ENCODE measurements at regions not wholly inside any gene's neighbourhood (a gene's known extent, or its start where the extent isn't known, plus 50 kb on each side); places are given as distances from the start of the nearest gene placed in this dataset.

- TF ChIP-seq, protein P1, sequence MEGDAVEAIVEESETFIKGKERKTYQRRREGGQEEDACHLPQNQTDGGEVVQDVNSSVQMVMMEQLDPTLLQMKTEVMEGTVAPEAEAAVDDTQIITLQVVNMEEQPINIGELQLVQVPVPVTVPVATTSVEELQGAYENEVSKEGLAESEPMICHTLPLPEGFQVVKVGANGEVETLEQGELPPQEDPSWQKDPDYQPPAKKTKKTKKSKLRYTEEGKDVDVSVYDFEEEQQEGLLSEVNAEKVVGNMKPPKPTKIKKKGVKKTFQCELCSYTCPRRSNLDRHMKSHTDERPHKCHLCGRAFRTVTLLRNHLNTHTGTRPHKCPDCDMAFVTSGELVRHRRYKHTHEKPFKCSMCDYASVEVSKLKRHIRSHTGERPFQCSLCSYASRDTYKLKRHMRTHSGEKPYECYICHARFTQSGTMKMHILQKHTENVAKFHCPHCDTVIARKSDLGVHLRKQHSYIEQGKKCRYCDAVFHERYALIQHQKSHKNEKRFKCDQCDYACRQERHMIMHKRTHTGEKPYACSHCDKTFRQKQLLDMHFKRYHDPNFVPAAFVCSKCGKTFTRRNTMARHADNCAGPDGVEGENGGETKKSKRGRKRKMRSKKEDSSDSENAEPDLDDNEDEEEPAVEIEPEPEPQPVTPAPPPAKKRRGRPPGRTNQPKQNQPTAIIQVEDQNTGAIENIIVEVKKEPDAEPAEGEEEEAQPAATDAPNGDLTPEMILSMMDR (IDR thresholded peaks at IDR 0.05; ENCODE audit: control insufficient read depth, extremely low read depth, insufficient read depth): no peak
- H3K4me3 ChIP-seq (ENCODE audit: low read depth, low read length): no peak overlapping the region
- DNase-seq (ENCODE audit: low read depth): no peak
Measured at GRCh38 chr2:59726228-59727120, 827.0 kb downstream of the BCL11A start.

GRCh38 chr2:59724746-59725145 is 828.7 kb downstream of the BCL11A start:
- TF ChIP-seq, protein P1 (IDR thresholded peaks at IDR 0.05; ENCODE audit: control insufficient read depth, extremely low read depth, insufficient read depth): no peak
- DNase-seq (ENCODE audit: low read depth): no peak
- no peak overlapping the region for H3K4me3 ChIP-seq (ENCODE audit: low read depth, low read length)

- TF ChIP-seq, protein P1 (IDR thresholded peaks at IDR 0.05; ENCODE audit: control insufficient read depth, extremely low read depth, insufficient read depth): no peak
- no peak for DNase-seq (ENCODE audit: low read depth)
- no peak overlapping the region for H3K4me3 ChIP-seq (ENCODE audit: low read depth, low read length)
Measured at GRCh38 chr2:59720296-59720866, 833.1 kb downstream of the BCL11A start.

- TF ChIP-seq, protein P1 (IDR thresholded peaks at IDR 0.05; ENCODE audit: control insufficient read depth, extremely low read depth, insufficient read depth): no peak
- no peak overlapping the region for H3K4me3 ChIP-seq (ENCODE audit: low read depth, low read length)
- no peak for DNase-seq (ENCODE audit: low read depth)
Measured at GRCh38 chr2:59713577-59713976, 839.9 kb downstream of the BCL11A start.

GRCh38 chr2:59711121-59711520 is 842.3 kb downstream of the BCL11A start:
- H3K4me3 ChIP-seq (ENCODE audit: low read depth, low read length): no peak overlapping the region
- DNase-seq (ENCODE audit: low read depth): no peak
- TF ChIP-seq, protein P1 (IDR thresholded peaks at IDR 0.05; ENCODE audit: control insufficient read depth, extremely low read depth, insufficient read depth): no peak

- TF ChIP-seq, protein P1 (IDR thresholded peaks at IDR 0.05; ENCODE audit: control insufficient read depth, extremely low read depth, insufficient read depth): no peak
- no peak overlapping the region for H3K4me3 ChIP-seq (ENCODE audit: low read depth, low read length)
- DNase-seq (ENCODE audit: low read depth): no peak
Measured at GRCh38 chr2:59706729-59707128, 846.7 kb downstream of the BCL11A start.
